H9 (cell line): ENCODE measurements at regions not wholly inside any gene's neighbourhood (a gene's known extent, or its start where the extent isn't known, plus 50 kb on each side); places are given as distances from the start of the nearest gene placed in this dataset.
"Not testable (repeated sequence)": the region's sequence is repeated elsewhere in the genome, so short reads cannot be mapped to it uniquely, and the experiment has no call there.

ENCODE experiments used
- DNase-seq: peaks from one replicate; pipeline ENCODE4 v3.0.0-alpha.2; 2017
- H2AFZ ChIP-seq: one replicate; pipeline ENCODE4 v1.6.1; 2013; ENCODE audit warnings: mild to moderate bottlenecking, low read length, control low read depth, moderate library complexity
- H2AK5ac ChIP-seq: 2 replicates; pipeline ENCODE4 v1.6.1; 2013; ENCODE audit warnings: low read length, control low read depth, mixed read lengths; ENCODE audit not compliant: insufficient read length
- H2BK120ac ChIP-seq: one replicate; pipeline ENCODE4 v1.6.1; 2013; ENCODE audit warnings: low read depth, mild to moderate bottlenecking, low read length, control low read depth, inconsistent platforms; ENCODE audit not compliant: poor library complexity, severe bottlenecking
- H2BK12ac ChIP-seq: 2 replicates; pipeline ENCODE4 v1.6.1; 2013; ENCODE audit warnings: low read length, control low read depth, mixed read lengths, low read depth; ENCODE audit not compliant: insufficient read length
- H2BK15ac ChIP-seq: 2 replicates; pipeline ENCODE4 v1.6.1; 2013; ENCODE audit warnings: low read depth, low read length, control low read depth
- H2BK20ac ChIP-seq: one replicate; pipeline ENCODE4 v1.6.1; 2013; ENCODE audit warnings: low read depth, mild to moderate bottlenecking, low read length, control low read depth, inconsistent platforms; ENCODE audit not compliant: poor library complexity, severe bottlenecking
- H2BK5ac ChIP-seq: 2 replicates; pipeline ENCODE4 v1.6.1; 2013; ENCODE audit warnings: low read length, control low read depth, mixed read lengths; ENCODE audit not compliant: insufficient read length
- H3K14ac ChIP-seq: 2 replicates; pipeline ENCODE4 v1.6.1; 2013; ENCODE audit warnings: low read length, control low read depth; ENCODE audit not compliant: insufficient read depth
- H3K18ac ChIP-seq: 2 replicates; pipeline ENCODE4 v1.6.1; 2013; ENCODE audit warnings: low read depth, mild to moderate bottlenecking, mixed read lengths, low read length, control low read depth; ENCODE audit not compliant: insufficient read length
- H3K23ac ChIP-seq: 2 replicates; pipeline ENCODE4 v1.6.1; 2013; ENCODE audit warnings: low read length, control low read depth, mixed read lengths, low read depth; ENCODE audit not compliant: insufficient read length
- H3K23me2 ChIP-seq: 2 replicates; pipeline ENCODE4 v1.6.1; 2013; ENCODE audit warnings: low read depth, mild to moderate bottlenecking, mixed read lengths, low read length, control low read depth; ENCODE audit not compliant: insufficient read length, poor library complexity, severe bottlenecking
- H3K27ac ChIP-seq: 2 replicates; pipeline ENCODE4 v1.5.1; 2013; ENCODE audit warnings: low read length, control low read depth, mixed read lengths, low read depth; ENCODE audit not compliant: insufficient read length
- H3K27me3 ChIP-seq: 2 replicates; pipeline ENCODE4 v1.6.1; 2013; ENCODE audit warnings: low read length, control low read depth, inconsistent platforms; ENCODE audit not compliant: insufficient read depth
- H3K4ac ChIP-seq: 2 replicates; pipeline ENCODE4 v1.6.1; 2013; ENCODE audit warnings: low read depth, mild to moderate bottlenecking, control low read depth, inconsistent platforms, low read length, moderate library complexity
- H3K4me1 ChIP-seq: 2 replicates; pipeline ENCODE4 v1.6.1; 2013; ENCODE audit warnings: low read length, control low read depth, inconsistent platforms; ENCODE audit not compliant: insufficient read depth
- H3K4me2 ChIP-seq: 2 replicates; pipeline ENCODE4 v1.6.1; 2013; ENCODE audit warnings: low read length, control low read depth, mixed read lengths; ENCODE audit not compliant: insufficient read length, insufficient read depth
- H3K56ac ChIP-seq: 2 replicates; pipeline ENCODE4 v1.6.1; 2013; ENCODE audit warnings: low read depth, mild to moderate bottlenecking, mixed read lengths, low read length, control low read depth; ENCODE audit not compliant: insufficient read length
- H3K79me1 ChIP-seq: 2 replicates; pipeline ENCODE4 v1.6.1; 2013; ENCODE audit warnings: low read depth, mild to moderate bottlenecking, moderate library complexity, low read length, control low read depth, inconsistent platforms; ENCODE audit not compliant: insufficient read depth, poor library complexity, severe bottlenecking
- H3K79me2 ChIP-seq: 2 replicates; pipeline ENCODE4 v1.6.1; 2013; ENCODE audit warnings: low read length, control low read depth, inconsistent platforms; ENCODE audit not compliant: insufficient read depth
- H3K9ac ChIP-seq: 2 replicates; pipeline ENCODE4 v1.6.1; 2013; ENCODE audit warnings: low read length, control low read depth, mixed read lengths; ENCODE audit not compliant: insufficient read length; ENCODE audit errors: extremely low read depth
- H3K9me3 ChIP-seq: one replicate; pipeline ENCODE4 v1.6.1; 2013; ENCODE audit warnings: low read depth, low read length, inconsistent platforms; ENCODE audit not compliant: control insufficient read depth
- H3T11ph ChIP-seq: one replicate; pipeline ENCODE4 v1.6.1; 2013; ENCODE audit warnings: mild to moderate bottlenecking, low read length, control low read depth, inconsistent platforms
- H4K20me1 ChIP-seq: one replicate; pipeline ENCODE4 v1.6.1; 2013; ENCODE audit not compliant: control insufficient read depth, insufficient read length, insufficient read depth
- H4K5ac ChIP-seq: 2 replicates; pipeline ENCODE4 v1.6.1; 2013; ENCODE audit warnings: low read depth, mild to moderate bottlenecking, mixed read lengths, low read length, control low read depth; ENCODE audit not compliant: insufficient read length
- H4K8ac ChIP-seq: replicated peaks from 2 replicates; pipeline ENCODE4 v1.6.1; 2013; ENCODE audit warnings: low read length, control low read depth, mixed read lengths, low read depth; ENCODE audit not compliant: insufficient read length
- H4K91ac ChIP-seq: 2 replicates; pipeline ENCODE4 v1.6.1; 2013; ENCODE audit warnings: low read depth, mild to moderate bottlenecking, moderate library complexity, mixed read lengths, low read length, control low read depth; ENCODE audit not compliant: insufficient read length
- H3K27ac Mint-ChIP-seq, 3 experiments: 2 replicates in 2 of 3; 3 replicates in 1 of 3; pipeline ENCODE4 v1.8.0; 2020 to 2021; ENCODE audit warnings: mixed read lengths in 3 of 3, mild to moderate bottlenecking in 1 of 3, moderate library complexity in 1 of 3
- H3K27me3 Mint-ChIP-seq: 2 replicates; pipeline ENCODE4 v1.8.0; 2021; ENCODE audit warnings: low read depth, mild to moderate bottlenecking, moderate library complexity, mixed read lengths
- H3K36me3 Mint-ChIP-seq, 3 experiments: 2 replicates in 2 of 3; 3 replicates in 1 of 3; pipeline ENCODE4 v1.8.0; 2020 to 2021; ENCODE audit warnings: low read depth in 3 of 3, mixed read lengths in 3 of 3; ENCODE audit not compliant: insufficient read depth in 1 of 3
- H3K4me1 Mint-ChIP-seq, 2 experiments: 2 replicates each; pipeline ENCODE4 v1.8.0; 2020; ENCODE audit warnings: mixed read lengths in 2 of 2
- H3K4me3 Mint-ChIP-seq, 2 experiments: 2 replicates in 1 of 2; 3 replicates in 1 of 2; pipeline ENCODE4 v1.8.0; 2020 to 2021; ENCODE audit warnings: mild to moderate bottlenecking in 2 of 2, mixed read lengths in 2 of 2, moderate library complexity in 1 of 2
- H3K9me3 Mint-ChIP-seq, 2 experiments: 2 replicates in 1 of 2; 3 replicates in 1 of 2; pipeline ENCODE4 v1.8.0; 2020; ENCODE audit warnings: mild to moderate bottlenecking in 2 of 2, mixed read lengths in 2 of 2, moderate library complexity in 1 of 2
- WGBS: extraction: QIAGEN DNeasy Blood & Tissue Kit; methylation state at CpG from one replicate; pipeline ENCODE4 v1.1.7; 2013; ENCODE audit warnings: missing lambda C conversion rate, low lambda C conversion rate, mixed read lengths; ENCODE audit not compliant: insufficient read length; ENCODE audit errors: extremely low coverage; 5-methylcytosine and 5-hydroxymethylcytosine counted together

DNA sequence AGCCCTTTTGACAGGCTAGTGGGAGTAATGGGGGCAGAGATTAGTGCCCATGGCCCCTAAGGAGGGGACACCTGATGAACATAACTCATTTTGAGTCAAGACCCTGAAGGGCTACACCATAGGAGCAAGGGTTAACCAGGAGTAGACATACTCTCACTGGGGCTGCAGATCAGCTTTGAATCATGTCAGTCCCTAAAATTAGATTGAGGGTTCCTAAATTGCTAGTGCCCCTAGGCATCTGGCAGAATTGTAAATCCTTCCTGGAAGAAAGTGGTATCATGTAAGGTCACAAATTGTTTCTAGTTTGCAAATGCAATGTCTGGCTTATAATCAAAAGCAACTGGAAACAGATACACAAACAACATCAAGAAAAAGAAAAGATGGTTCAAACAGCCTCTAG, 52.1 kb upstream of the LRRC37A2 start:
- H3K27ac ChIP-seq, H3K9ac ChIP-seq, H3K79me2 ChIP-seq, H3K79me1 ChIP-seq, H3K4me3 Mint-ChIP-seq, H2BK20ac ChIP-seq, H3K36me3 Mint-ChIP-seq, H3K23me2 ChIP-seq, H2BK5ac ChIP-seq, H3K4ac ChIP-seq, H4K8ac ChIP-seq, H3K18ac ChIP-seq, H4K5ac ChIP-seq, H3K4me1 ChIP-seq, H4K91ac ChIP-seq, H2AFZ ChIP-seq, H3K9me3 ChIP-seq, H3K27me3 ChIP-seq, H3K4me2 ChIP-seq, DNase-seq, H3K27me3 Mint-ChIP-seq, H3K9me3 Mint-ChIP-seq, H3K14ac ChIP-seq, H3T11ph ChIP-seq, H3K23ac ChIP-seq, H2BK12ac ChIP-seq, H2AK5ac ChIP-seq, H2BK15ac ChIP-seq, H3K27ac Mint-ChIP-seq, H4K20me1 ChIP-seq, H2BK120ac ChIP-seq, H3K56ac ChIP-seq, H3K4me1 Mint-ChIP-seq: not testable (repeated sequence)

GRCh38 chr17:46455069-46455468, 57.2 kb upstream of the LRRC37A2 start:
- H4K20me1 ChIP-seq, H3K27ac ChIP-seq, DNase-seq, H3K14ac ChIP-seq, H2AK5ac ChIP-seq, H3T11ph ChIP-seq, H3K23me2 ChIP-seq, H4K91ac ChIP-seq, H2AFZ ChIP-seq, H3K36me3 Mint-ChIP-seq, H4K8ac ChIP-seq, H2BK20ac ChIP-seq, H2BK12ac ChIP-seq, H3K27me3 ChIP-seq, H3K4me2 ChIP-seq, H3K56ac ChIP-seq, H3K9me3 ChIP-seq, H4K5ac ChIP-seq, H2BK5ac ChIP-seq, H3K27ac Mint-ChIP-seq, H3K9ac ChIP-seq, H3K18ac ChIP-seq, H2BK120ac ChIP-seq, H3K4me1 Mint-ChIP-seq, H3K79me2 ChIP-seq, H2BK15ac ChIP-seq, H3K27me3 Mint-ChIP-seq, H3K23ac ChIP-seq, H3K9me3 Mint-ChIP-seq, H3K4me3 Mint-ChIP-seq, H3K4me1 ChIP-seq, H3K79me1 ChIP-seq, H3K4ac ChIP-seq: not testable (repeated sequence)
- WGBS = no CpG with 5 or more reads among the region's 2 CpGs

DNA sequence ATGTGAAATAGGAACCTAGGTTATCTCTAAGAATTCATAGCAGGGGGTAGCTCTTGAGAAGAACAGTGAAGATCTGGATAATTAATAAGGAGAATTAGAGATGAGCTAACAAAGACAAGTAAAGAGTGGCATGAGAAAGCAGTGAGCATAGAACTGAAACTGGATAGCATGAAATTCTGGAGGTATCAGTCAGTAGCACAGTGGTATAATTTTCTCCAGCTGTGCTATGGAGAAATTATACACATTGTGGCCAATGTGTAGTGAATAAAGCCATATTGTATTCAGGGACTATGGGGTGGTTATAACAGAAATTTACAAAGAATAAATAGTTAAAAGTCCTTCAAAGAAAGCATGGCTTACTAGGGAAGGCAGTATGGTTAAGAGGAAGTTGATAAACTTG, 57.7 kb upstream of the LRRC37A2 start:
- H2BK120ac ChIP-seq = not testable (repeated sequence)

More for the DNA sequence above, 57.7 kb upstream of the LRRC37A2 start:
- H3K9ac ChIP-seq, H4K5ac ChIP-seq, H3K27ac Mint-ChIP-seq, H4K20me1 ChIP-seq, H3K36me3 Mint-ChIP-seq, H3K56ac ChIP-seq, H3K23me2 ChIP-seq, H3K4me1 ChIP-seq, H3K4ac ChIP-seq, H2AK5ac ChIP-seq, H4K91ac ChIP-seq, H3K4me1 Mint-ChIP-seq, H2AFZ ChIP-seq, H3K4me2 ChIP-seq, H3K27me3 ChIP-seq, H3K27ac ChIP-seq, H3T11ph ChIP-seq, H2BK12ac ChIP-seq, H3K9me3 Mint-ChIP-seq, H3K9me3 ChIP-seq, H2BK15ac ChIP-seq, H3K23ac ChIP-seq, H3K27me3 Mint-ChIP-seq, H4K8ac ChIP-seq, H2BK20ac ChIP-seq, H3K14ac ChIP-seq, H3K4me3 Mint-ChIP-seq, H2BK5ac ChIP-seq, DNase-seq, H3K79me2 ChIP-seq, H3K18ac ChIP-seq, H3K79me1 ChIP-seq: not testable (repeated sequence)
